OCI-LY7 (cell line): ENCODE measurements at regions not wholly inside any gene's neighbourhood (a gene's known extent, or its start where the extent isn't known, plus 50 kb on each side); places are given as distances from the start of the nearest gene placed in this dataset.

ENCODE experiments used
- BruUV-seq: library from RNA; stranded (reverse); fragments of 400-500 nt; replicated peaks from 2 replicates; lab custom pipeline; 2021; lab: Mats Ljungman, UMichigan
- CTCF ChIA-PET: fragments of 300-600 bp; sonication (Branson Sonifier 250); formaldehyde crosslinking; loops from one replicate; lab custom pipeline; 2022; ENCODE audit warnings: antibody characterized with exemption; ENCODE audit not compliant: unreplicated experiment; lab: Charles Lee
- POLR2A ChIA-PET: fragments of 300-600 bp; sonication (Branson Sonifier 250); formaldehyde crosslinking; loops from one replicate; lab custom pipeline; 2022; ENCODE audit warnings: antibody characterized with exemption; lab: Charles Lee
- DNase-seq: peaks from one replicate; pipeline ENCODE4 v3.0.0-alpha.2; 2015; ENCODE audit warnings: low spot score
- H2AFZ ChIP-seq: fragments of 200-600 bp; sonication (generic), shearing (Covaris generic); 2 replicates; pipeline ENCODE4 v1.6.1; 2014; ENCODE audit warnings: mild to moderate bottlenecking, antibody characterized with exemption, low read length, moderate library complexity
- H3K27ac ChIP-seq: fragments of 200-600 bp; sonication (generic); 2 replicates; pipeline ENCODE4 v1.5.1; 2014; ENCODE audit warnings: mixed run types, low read depth, mild to moderate bottlenecking, moderate library complexity, low read length, inconsistent platforms; ENCODE audit not compliant: poor library complexity, severe bottlenecking
- H3K36me3 ChIP-seq: fragments of 200-600 bp; sonication (generic); 2 replicates; pipeline ENCODE4 v1.6.1; 2014; ENCODE audit warnings: mild to moderate bottlenecking, antibody characterized with exemption, low read length, moderate library complexity, mixed read lengths; ENCODE audit not compliant: insufficient read depth
- H3K4me1 ChIP-seq: fragments of 200-600 bp; sonication (generic); 2 replicates; pipeline ENCODE4 v1.5.1; 2014; ENCODE audit warnings: mild to moderate bottlenecking, low read length; ENCODE audit not compliant: insufficient read depth, poor library complexity, severe bottlenecking
- H3K4me2 ChIP-seq: fragments of 200-600 bp; sonication (generic); 2 replicates; pipeline ENCODE4 v1.6.1; 2014; ENCODE audit warnings: mild to moderate bottlenecking, low read length
- H3K4me3 ChIP-seq: fragments of 200-600 bp; sonication (generic); 2 replicates; pipeline ENCODE4 v1.5.1; 2014; ENCODE audit warnings: mild to moderate bottlenecking, low read depth, low read length; ENCODE audit not compliant: poor library complexity, severe bottlenecking
- H3K79me2 ChIP-seq: fragments of 200-600 bp; sonication (generic); 2 replicates; pipeline ENCODE4 v1.6.1; 2016; ENCODE audit warnings: low read depth, mild to moderate bottlenecking, low read length, moderate library complexity, mixed read lengths; ENCODE audit not compliant: insufficient read depth
- H3K9me2 ChIP-seq: fragments of 200-600 bp; sonication (generic); 2 replicates; pipeline ENCODE4 v1.6.1; 2016; ENCODE audit warnings: mild to moderate bottlenecking, low read length, mixed read lengths; ENCODE audit not compliant: insufficient read depth
- H3K9me3 ChIP-seq: fragments of 200-600 bp; sonication (generic); 2 replicates; pipeline ENCODE4 v1.6.1; 2014; ENCODE audit warnings: mild to moderate bottlenecking, mixed run types, low read length, mixed read lengths
- H4K20me1 ChIP-seq: fragments of 200-600 bp; sonication (generic); 2 replicates; pipeline ENCODE4 v1.6.1; 2014; ENCODE audit warnings: mild to moderate bottlenecking, antibody characterized with exemption, low read length, moderate library complexity, mixed read lengths; ENCODE audit not compliant: insufficient read depth
- EZH2phosphoT487 ChIP-seq: fragments of 200-600 bp; sonication (generic); IDR thresholded peaks from 2 replicates; pipeline ENCODE4 v1.6.1; 2018; ENCODE audit warnings: low read depth, borderline replicate concordance, mild to moderate bottlenecking, mixed run types, antibody characterized with exemption, low read length, moderate library complexity, mixed read lengths
- intact Hi-C: fragments of 100-400 bp; cut with micrococcal nuclease; formaldehyde crosslinking; loops from one replicate; pipeline ENCODE4 v1.10.0; 2022; ENCODE audit not compliant: unreplicated experiment
- TF ChIP-seq, protein P1 (sequence below): fragments of 200-600 bp; sonication (generic); conservative IDR thresholded peaks from 2 replicates; pipeline ENCODE4 v1.5.1; 2014; ENCODE audit warnings: mild to moderate bottlenecking, antibody characterized with exemption, low read length, moderate library complexity, mixed read lengths

DNA sequence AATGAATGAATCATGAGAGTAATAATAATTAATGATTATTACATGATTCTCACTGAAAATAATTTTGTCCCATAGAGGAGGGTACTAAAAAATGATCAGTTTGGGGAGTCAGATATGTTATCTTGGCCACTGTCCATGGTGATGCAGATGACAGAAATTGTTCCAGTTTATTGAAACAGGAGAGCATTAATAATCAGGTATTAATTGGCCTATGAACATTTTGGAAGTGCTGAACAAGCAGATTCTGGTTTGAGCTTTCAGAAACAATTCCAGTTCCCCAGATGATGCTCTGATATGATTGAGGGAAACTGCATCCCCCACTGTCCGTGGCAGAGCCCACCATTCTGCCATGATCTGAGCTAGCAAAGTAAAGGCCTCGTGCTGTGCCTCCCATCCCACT, 345.2 kb downstream of the ZSWIM6 start:
- no peak overlapping the region for H3K4me3 ChIP-seq
- TF ChIP-seq, protein P1, sequence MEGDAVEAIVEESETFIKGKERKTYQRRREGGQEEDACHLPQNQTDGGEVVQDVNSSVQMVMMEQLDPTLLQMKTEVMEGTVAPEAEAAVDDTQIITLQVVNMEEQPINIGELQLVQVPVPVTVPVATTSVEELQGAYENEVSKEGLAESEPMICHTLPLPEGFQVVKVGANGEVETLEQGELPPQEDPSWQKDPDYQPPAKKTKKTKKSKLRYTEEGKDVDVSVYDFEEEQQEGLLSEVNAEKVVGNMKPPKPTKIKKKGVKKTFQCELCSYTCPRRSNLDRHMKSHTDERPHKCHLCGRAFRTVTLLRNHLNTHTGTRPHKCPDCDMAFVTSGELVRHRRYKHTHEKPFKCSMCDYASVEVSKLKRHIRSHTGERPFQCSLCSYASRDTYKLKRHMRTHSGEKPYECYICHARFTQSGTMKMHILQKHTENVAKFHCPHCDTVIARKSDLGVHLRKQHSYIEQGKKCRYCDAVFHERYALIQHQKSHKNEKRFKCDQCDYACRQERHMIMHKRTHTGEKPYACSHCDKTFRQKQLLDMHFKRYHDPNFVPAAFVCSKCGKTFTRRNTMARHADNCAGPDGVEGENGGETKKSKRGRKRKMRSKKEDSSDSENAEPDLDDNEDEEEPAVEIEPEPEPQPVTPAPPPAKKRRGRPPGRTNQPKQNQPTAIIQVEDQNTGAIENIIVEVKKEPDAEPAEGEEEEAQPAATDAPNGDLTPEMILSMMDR = no peak
- no peak for TF ChIP-seq EZH2phosphoT487
- H3K27ac ChIP-seq = no peak overlapping the region
- H4K20me1 ChIP-seq = no peaks in the 10 kb centered on the region
- BruUV-seq = no TSS peak
- intact Hi-C loops = no loop called here
- H2AFZ ChIP-seq = no peak overlapping the region
- POLR2A ChIA-PET = interaction anchor here (0.6 to 1.3 kb wide), 2 partner anchors 10 to 422 kb away, joined by 3 read pairs; no protein-coding TSS in a partner anchor
- no peaks in the 10 kb centered on the region for H3K9me2 ChIP-seq
- DNase-seq = no peak
- H3K9me3 ChIP-seq = no peaks in the 10 kb centered on the region
- H3K79me2 ChIP-seq = no peaks in the 10 kb centered on the region
- no peak overlapping the region for H3K4me2 ChIP-seq
- H3K4me1 ChIP-seq = no peaks in the 10 kb centered on the region
- CTCF ChIA-PET = no interaction called here
- no peaks in the 10 kb centered on the region for H3K36me3 ChIP-seq

DNA sequence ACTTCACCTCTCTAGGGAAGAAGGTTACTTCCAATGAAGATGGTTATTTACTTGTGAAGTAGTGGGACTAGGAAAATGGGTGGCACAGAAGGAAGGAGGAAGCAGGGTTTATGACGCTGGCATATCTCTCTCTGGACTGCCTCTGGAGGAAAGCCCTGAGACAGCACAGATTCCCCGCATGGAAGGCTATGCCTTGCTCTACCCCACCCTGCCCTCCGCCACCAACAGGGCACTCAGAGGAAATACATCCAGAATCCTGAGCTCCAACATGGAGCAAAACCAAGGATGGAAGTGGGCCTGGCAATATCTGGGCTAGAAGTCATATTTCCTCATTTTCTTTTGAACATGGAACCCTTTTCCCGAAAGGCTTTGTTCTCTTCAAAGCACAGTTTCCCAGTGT, 346.9 kb downstream of the ZSWIM6 start:
- no peaks in the 10 kb centered on the region for H3K79me2 ChIP-seq
- no peaks in the 10 kb centered on the region for H3K36me3 ChIP-seq
- CTCF ChIA-PET = no interaction called here

DNA sequence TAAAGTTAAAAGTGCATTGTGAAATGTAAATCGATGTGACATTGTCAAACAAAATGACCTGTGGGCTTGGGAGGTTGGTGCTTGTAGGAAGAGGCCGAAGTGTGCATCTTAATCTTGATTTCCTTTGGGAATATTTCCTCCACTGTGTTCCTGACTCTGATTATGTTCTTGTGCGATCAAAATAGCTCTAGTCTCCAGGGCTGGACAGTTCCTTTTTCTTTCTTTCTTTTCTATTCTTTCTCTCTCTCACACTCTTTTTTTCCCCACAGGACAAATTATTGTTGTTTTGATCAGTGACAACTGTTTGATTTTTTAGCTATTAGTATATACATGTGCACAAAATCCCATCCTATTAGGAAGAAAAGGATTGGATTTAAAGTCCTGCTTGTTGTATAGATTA, 347.5 kb downstream of the ZSWIM6 start:
- H3K9me3 ChIP-seq = no peaks in the 10 kb centered on the region
- no peak overlapping the region for H2AFZ ChIP-seq
- no peaks in the 10 kb centered on the region for H3K36me3 ChIP-seq
- CTCF ChIA-PET = no interaction called here
- no peaks in the 10 kb centered on the region for H3K79me2 ChIP-seq
- no peak overlapping the region for H3K27ac ChIP-seq
- no peak overlapping the region for H3K4me3 ChIP-seq
- no peaks in the 10 kb centered on the region for H3K4me1 ChIP-seq
- BruUV-seq = no TSS peak
- H3K9me2 ChIP-seq = no peaks in the 10 kb centered on the region
- H4K20me1 ChIP-seq = no peaks in the 10 kb centered on the region
- intact Hi-C loops = no loop called here
- H3K4me2 ChIP-seq = no peak overlapping the region
- no peak for TF ChIP-seq EZH2phosphoT487
- TF ChIP-seq, protein P1 = no peak
- DNase-seq = no peak
- POLR2A ChIA-PET = no interaction called here

More for the DNA sequence above, 346.9 kb downstream of the ZSWIM6 start:
- no peak overlapping the region for H3K4me3 ChIP-seq
- H2AFZ ChIP-seq = no peak overlapping the region
- H3K4me2 ChIP-seq = no peak overlapping the region
- no peaks in the 10 kb centered on the region for H3K9me2 ChIP-seq
- intact Hi-C loops = no loop called here
- TF ChIP-seq EZH2phosphoT487 = no peak
- TF ChIP-seq, protein P1 = no peak
- no peaks in the 10 kb centered on the region for H3K9me3 ChIP-seq
- no peaks in the 10 kb centered on the region for H3K4me1 ChIP-seq
- no TSS peak for BruUV-seq
- POLR2A ChIA-PET = interaction anchor here (0.5 kb wide), 1 partner anchor 25 kb away, joined by 3 read pairs; no protein-coding TSS in a partner anchor
- no peak for DNase-seq
- H4K20me1 ChIP-seq = no peaks in the 10 kb centered on the region
- no peak overlapping the region for H3K27ac ChIP-seq
